CD4-positive, alpha-beta T cell treated with Interleukin-10 for 1 hour (primary cell): ENCODE measurements at regions not wholly inside any gene's neighbourhood (a gene's known extent, or its start where the extent isn't known, plus 50 kb on each side); places are given as distances from the start of the nearest gene placed in this dataset.
A peak's percentile ranks its signal among the peaks of the same experiment; 100 is the strongest.

Source experiments
- DNase-seq: peaks from one replicate; pipeline ENCODE4 v3.0.0-alpha.2; 2020

DNA sequence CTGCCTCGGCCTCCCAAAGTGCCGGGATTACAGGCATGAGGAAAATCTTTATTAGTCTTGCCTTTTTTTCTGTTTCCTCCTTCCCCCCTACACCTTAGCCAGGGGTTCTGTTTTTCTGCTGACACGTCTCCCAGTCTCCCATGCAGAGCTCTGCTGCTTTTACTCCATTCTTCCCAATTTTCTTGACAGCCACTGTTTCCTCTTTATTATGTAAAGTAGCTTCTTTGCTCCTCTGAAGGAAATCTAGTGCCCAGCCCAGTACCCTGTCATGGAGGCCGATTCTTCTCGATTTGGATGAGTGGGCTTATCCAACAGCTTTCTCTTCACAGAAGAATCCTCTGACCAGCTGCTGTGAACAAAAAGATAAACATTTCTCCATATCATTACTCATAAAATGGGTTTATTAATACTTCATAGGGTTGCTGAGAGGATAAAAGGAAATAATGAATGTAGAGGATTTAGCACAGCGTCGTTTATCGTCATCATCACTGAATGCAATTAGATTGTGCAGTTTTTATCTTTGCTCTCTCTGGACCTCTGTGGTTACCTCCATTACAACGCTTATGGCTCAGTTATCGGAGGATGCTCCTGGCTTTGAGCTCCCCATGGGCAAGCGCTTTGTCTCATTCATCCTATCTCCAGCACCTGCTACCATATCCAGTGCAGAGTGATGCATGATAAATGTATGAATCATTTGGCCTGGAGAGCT is 375.6 kb upstream of the C11orf87 start:
- no peak for DNase-seq

DNA sequence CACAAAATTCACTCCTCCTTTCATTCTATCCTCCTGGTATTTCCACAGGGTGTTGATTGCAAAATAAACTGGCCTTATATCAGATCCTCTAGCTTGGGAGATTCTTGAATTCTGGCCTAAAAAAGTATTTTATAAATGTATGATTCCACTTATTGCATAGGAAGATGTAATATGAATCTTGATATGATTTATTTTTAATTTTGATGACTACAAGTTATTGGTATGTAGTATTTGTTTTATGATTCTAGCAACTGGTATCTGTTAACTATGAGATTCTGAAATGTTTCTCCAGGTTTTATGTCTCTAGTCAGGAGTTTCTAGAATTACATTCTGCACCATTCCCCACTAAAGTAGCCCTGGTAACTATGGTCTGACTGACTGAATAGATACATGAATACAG is 373.9 kb upstream of the C11orf87 start:
- no peak for DNase-seq

DNA sequence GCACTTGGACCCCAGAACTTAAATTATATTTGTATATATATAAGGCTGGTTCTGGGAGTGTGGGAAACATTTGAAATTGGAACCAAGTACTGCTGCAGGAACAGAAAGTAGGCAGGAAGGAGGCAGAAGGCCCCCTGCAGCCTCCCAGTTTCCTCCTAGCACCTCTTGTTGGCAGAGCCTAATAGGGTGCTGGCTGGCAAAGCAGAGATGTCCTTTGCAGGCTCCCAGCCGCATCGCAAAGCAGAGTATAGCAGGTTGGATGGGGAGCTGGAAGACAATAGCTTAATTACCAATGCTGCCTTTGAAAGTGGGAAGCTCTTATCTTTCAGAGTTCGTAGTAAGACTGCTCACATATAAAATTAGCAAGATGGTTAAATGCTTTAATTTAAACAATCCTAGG is 370.8 kb upstream of the C11orf87 start:
- DNase-seq, result no peak

DNA sequence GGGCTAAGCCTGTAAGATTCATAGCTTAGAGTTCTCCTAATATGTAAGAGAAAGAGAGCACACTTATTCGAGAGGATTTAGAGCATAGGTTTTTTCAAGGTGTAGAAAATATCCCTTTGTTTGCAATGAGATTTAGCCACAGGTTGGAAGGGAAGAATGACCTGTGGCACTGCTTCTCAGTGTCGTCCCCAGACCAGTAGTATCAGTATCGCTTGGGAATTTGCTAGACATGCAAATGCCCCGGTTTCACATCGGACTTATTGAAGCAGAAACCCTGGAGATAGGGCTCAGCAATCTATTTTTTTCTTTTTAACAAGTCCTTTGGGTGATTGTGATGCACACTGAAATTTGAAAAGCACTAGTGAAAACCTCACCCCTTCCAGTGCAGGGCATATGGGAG is 362.6 kb upstream of the C11orf87 start:
- no peak for DNase-seq

DNA sequence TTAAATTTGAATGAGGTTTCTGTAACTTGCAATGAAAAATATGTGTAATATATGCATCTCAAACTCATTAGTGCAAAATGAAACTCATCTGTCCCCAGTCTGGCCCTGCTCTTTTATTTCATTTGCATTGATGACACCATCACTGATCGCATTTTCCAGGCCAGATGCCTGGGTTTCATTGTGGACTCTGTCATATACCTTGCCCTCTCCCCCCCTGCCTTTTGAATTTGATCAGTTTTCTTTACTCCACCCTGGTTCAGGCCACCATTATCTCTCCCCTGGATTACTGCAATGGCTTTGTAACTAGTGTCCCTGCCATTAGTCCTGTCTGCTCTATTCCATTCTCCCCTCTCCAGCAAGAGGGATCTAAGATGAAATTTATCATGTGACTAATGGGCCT is 360.6 kb upstream of the C11orf87 start:
- DNase-seq, result no peak

DNA sequence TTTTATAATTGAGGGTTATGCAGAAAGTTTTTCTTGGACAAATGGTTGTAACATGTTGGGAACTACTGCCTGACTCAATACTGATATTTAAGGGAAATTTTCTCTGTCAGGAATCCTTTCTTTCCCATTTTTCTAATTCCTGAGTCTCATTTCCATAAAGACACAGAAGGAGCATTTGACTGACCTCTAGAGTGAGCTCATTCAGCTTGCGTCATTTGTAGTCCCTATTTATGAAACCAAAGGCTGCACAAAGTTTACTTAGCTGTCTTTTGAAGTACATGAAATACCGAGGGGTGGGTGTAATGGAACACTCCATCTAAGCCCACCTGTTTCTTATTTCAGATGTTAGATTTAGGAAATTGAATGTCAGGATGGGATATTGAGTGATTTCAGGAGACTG is 359.5 kb upstream of the C11orf87 start:
- no peak for DNase-seq

DNA sequence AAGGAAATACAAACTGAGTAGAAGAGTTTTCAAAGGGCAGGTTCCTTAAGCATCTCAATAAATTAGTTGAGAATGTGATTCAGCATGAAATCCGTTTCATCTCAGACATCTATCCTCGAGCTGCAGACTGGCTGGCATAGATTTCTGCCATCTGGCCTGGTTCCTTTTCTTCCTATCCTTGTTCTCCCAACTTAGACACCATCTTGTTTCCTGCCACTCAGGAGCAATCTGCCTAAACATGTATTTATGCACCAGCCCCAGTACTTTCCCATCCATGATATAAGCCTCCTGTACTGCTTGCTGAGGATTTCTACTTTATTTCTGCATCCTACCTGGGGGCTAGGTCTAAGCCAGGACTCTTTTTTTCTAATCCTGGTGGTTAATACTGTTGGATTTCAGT is 359.1 kb upstream of the C11orf87 start:
- DNase-seq, result no peak

DNA sequence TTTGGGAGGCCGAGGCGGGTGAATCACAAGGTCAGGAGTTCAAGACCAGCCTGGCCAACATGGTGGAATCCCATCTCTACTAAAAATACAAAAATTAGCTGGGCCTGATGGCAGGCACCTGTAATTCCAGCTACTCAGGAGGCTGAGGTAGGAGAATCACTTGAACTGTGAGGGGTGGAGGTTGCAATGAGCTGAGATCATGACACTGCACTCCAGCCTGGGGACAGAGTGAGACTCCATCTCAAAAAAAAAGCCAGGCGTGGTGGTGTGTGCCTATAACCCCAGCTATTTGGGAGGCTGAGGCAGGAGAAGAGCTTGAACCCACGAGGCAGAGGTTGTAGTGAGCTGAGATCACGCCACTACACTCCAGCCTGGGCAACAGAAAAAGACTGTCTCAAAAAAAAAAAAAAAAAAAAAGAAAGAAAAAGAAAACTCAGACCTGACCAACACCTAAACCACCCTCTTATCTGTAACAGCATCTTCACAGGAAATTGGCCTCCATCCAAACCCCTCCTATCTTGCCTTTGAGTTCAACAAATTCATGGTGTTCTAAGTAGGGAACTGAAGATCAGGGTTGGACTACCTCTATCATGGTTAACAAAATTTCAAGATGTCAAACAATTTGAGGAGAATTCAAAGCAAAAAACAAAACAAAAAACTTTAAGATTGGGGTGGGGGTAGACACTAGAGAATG is 357.2 kb upstream of the C11orf87 start:
- DNase-seq, result peak; percentile 23

DNA sequence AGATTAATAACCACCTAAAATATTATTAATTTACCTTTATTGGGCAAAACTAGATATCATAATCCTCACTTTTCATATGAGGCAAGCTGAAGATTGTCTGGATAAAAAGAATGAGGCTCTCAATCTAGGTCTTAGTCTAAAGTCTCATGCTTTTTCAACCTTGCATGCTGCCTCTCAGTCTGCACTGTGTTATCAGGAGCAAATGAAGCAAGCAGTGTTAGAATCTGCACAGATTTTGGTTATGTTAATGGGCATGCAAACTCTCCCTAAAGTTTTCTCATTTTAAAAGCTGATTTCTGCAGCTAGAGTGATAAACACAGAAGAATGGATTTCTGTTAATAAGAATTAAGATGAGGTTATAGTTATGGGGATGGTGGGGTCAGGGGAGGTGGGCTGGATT is 350.7 kb upstream of the C11orf87 start:
- DNase-seq, result no peak

DNA sequence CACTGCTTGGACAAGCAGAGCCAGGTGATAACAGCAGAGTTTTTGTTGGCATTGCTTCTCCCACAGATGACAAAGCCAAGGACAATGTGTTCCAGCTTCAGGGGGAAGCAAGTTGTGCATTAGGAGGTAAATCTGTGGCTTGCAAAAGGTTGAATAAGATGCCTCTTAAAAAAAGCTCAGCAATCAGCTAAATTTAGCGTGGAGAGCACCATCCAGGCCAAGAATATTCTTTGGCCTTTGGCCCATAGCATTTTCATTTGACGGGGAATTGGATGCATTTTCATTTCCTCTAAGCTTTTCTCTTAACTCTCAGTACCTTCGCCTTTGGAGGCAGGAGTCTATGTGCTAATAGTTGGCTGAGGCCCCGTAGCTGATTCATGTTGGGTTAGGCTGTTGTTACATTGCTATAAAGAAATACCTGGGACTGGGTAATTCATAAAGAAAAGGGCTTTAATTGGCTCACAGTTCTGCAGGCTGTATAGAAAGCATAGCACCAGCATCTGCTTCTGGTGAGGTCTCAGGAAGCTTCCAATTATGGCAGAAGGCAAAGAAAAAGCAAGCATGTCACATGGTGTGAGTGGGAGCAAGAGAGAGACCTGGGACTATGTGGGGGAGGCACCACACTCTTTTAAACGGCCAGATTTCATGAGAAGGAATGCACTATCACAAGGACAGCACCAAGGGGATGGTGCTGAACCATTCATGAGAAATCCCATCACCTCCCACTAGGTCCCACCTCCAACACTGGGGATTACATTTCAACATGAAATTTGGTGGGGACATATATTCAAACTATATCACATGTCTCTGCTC is 350.1 kb upstream of the C11orf87 start:
- DNase-seq, result no peak

DNA sequence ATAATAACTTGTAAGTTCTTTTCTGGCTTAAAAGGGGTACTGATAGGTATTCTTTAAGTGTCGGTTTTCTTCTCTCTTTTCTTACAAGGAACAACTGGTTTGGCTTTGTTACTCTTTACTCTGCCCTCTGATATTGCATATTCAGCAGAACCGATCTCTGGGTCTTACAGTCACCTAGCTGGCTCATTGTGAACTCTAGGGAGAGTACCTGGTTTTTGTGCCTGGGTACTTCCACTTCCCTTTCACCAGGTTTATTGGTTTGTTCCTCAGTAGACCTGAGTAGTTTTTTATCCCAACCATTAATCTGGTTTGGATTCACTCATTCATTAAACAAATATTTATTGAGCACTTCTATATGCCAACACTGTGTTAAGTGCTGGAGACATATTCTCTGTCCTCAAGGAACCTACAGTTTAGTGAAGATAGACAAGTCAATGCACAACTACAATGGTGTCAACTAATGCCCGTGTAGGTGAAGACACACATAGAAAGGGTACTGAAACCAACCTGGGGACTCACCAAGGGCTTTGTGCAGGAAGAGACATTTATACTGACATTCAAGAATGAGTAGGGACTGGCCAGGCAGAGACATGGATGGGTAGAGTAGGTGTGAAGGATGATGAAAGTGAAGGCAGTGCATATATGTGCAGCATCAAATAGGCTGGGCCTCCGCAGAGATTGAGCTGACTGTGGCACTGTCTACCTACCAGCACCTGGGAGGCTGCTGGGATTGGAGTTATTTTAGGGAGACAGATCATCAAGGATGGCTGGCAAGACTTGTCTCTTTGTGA is 348.8 kb upstream of the C11orf87 start:
- DNase-seq, result no peak

DNA sequence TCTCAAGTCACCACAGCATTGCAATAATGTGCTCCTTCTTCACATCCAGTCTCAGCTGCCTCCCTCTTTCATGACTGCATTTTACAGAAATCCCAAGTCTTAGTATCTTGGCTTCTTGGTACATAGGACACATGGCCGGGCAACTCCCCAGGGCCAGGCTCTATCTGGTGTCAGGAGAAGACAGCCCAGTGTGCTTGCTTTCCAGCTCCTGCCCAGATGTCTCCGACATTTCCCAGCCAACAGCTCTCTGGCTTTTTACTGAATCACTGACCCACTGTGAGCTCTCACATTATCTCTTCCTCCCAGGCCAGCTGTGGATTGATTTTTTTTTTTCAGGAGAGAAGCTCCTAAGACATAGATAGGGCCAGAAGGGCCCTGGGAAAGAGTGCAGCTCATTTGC is 346.0 kb upstream of the C11orf87 start:
- no peak for DNase-seq

DNA sequence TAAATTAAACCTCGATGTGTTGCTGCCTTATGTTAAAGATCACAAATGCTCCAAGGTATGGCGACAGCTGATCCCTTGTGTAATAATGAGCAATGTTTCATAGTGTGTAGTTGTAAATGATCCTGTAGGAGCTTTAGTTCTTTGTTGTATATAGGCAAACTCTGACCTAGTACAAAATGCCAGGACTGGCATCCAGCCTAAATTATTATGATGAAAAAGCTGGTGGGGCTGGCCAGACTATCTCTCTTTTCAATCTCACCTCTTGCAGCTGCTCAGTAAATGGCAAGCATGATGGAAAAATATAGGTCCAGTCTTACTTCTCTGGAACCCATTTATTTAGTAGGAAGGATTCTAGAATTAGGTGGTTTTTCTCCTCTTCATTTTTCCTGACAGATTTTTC is 345.1 kb upstream of the C11orf87 start:
- DNase-seq, result no peak

DNA sequence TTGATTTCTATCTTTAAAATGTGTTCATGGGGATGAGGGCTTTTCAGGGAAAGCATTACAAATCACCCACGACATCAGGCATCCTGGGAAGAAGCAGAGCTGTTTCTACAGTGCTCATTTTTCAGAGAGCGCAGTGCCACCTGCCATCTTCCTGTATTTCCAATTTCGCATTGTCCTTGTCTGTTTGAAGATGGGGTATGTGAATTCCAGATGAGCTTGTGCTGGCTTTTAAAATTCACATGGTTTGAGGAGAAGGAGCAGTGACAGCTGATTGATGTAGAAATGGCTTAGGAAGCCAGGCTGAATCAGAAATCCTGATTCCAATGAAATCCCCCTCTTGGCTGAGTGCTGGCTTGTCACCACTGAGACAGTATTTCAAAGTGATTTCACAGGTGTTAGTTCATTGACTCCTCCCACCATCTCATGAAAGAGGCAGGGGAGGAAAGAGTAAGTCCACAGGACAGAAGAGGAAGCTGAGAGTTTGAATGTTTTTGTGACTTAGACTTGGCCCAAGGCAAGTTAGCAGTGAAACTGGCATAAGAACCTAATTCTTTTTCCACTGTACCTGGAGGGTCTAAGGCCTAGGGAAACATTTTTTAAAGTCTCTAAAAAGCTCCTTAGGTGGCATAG is 344.6 kb upstream of the C11orf87 start:
- DNase-seq, result no peak

DNA sequence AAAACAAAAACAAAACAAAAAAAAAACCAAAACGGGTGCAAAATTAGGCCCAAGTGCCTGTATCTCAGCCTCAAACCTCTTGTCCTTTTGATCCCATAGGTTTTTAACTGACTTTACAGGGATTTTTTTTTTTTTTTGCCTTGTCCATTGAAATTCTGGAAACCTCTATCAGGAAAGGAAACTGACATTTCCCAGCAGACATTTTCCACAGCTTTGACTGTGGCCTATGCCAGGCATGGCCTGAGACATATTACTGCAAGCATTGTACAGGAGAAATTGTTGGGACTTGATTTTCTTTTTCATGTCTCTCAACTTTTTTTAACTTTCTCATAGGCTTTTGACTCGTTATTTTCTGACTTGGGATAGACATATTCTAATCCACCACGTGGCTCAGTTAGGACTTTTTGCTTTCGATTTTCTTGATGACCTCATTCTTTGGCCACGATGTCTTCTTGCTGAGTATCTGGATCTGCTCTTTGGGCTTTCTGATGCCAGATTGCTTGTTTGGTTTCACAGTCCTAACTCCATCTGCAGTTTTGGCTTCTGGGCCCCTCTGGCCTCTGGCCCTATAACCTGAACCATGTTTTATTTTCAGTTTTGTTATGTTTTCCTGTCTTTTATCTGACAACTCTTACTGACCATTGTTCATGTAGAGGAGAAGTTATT is 336.1 kb upstream of the C11orf87 start:
- no peak for DNase-seq

DNA sequence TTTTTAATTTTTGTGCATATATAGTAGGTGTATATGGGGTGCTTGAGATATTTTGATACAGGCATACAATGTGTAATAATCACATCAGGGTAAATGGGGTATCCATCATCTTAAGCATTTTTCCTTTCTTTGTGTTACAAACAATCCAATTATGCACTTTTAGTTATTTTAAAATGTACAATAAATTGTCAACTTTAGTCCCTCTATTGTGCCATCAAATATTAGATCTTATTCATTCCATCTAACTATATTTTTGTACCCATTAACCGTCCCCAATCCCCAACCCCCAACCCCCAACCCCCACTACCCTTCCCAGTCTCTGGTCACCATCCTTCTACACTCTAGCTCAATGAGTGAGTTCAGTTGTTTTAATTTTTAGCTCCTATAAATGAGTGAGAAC is 335.1 kb upstream of the C11orf87 start:
- no peak for DNase-seq

DNA sequence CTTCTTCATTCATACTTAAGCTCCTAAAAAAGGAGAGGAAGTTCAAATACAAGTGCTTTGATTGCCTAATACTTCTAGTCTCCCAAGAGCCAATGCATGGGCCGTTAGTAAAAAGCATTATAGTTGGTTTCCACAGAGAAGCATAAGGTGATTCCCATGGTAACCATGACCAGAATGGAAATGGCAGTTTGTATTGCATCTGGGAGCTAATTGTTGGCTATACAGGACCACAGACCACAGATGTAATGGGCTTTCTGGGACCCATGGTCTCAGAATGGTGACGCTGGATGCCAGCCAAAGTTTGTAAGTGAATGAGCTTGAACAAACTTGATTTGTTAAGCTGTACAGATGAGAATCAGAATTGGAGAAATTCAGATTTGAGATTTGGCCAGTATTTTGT is 333.9 kb upstream of the C11orf87 start:
- no peak for DNase-seq

DNA sequence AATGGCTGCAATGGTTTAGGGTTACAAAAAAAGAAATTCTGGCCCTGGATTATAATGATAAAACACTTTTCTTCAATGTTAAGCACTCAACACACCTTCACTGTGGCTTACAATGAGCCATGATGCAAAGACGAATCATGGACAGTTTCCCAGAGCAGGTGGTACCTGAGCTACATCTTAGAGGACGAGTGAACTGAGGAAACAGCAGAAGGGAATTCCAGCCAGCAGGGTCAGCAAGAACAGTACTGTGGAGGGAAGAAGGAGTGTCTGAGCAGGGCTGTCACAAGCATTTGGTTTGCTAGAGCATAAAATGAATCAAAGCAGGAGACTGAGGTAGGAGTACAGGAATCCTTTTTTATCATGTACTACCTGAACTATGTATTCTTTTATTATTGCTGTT is 332.8 kb upstream of the C11orf87 start:
- DNase-seq, result no peak

DNA sequence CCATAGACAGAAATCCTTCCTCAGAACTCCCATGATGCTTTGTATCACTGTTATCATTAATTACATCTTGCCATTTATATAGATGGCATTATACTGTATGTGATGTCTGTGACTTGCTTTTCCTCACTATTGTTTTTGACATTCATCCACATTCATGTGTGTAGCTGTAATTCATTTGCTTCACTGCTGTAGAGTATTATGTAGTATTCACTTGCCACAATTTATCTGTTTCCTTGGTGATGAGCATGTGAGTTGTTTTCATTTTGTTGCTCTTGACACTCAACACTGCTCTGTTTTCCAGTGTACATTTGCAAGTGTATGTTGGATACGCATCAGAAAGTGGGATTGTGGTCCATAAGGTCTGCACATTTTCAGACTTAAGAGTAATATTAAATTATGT is 328.6 kb upstream of the C11orf87 start:
- DNase-seq, result no peak

DNA sequence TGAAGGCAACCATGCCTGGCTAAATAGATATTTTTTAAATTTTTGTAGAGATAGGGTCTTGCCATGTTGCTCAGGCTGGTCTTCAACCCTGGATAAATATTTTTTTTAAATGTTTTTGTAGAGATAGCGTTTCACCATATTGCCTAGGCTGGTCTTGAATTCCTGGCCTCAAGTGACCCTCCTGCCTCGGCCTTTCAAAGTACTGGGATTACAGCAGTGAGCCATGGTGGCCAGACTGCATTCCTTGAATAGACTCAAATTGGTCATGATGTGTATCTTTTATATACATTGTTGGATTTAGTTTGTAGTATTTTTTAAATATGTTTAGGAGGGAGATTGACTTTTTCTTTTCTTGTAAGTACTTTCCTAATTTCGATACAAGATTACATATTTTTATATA is 325.7 kb upstream of the C11orf87 start:
- no peak for DNase-seq

DNA sequence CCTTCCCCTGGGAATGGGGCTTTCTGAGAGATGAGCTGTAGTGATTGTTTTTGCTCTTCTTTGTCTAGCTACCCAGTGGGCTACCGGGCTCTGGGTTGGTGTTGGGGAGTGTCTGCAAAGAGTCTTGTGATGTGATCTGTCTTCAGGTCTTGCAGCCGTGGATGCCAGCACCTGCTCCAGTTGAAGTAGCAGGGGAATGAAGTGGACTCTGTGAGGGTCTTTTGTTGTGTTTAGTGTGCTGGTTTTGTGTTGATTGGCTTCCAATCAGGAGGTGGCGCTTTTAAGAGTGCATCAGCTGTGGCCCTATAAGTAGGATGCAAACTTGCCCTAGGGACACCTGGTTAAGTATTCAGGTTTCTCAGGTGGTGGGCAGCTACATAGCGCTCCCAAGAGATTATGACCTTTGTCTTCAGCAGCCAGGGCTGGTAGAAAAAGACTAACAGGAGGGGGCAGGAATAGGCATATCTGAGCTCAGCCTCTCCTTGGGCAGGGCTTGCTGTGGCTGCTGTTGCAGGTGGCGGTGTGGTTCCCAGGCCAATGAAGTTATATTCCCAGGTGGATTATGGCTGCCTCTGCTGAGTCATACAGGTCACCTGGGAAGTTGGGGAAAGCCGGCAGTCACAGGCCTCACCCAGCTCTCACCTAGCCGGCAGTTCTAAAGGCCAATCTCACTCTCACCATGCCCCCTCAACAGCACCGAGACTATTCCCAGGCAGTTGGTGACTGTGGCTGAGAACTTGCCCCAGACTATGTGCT is 315.7 kb upstream of the C11orf87 start:
- no peak for DNase-seq
